Urothelium cell line (cell line): ENCODE measurements at regions not wholly inside any gene's neighbourhood (a gene's known extent, or its start where the extent isn't known, plus 50 kb on each side); places are given as distances from the start of the nearest gene placed in this dataset.
"Not testable (repeated sequence)": the region's sequence is repeated elsewhere in the genome, so short reads cannot be mapped to it uniquely, and the experiment has no call there.

ENCODE experiments used
- DNase-seq: peaks from one replicate; pipeline ENCODE4 v3.0.0; 2011; ENCODE audit warnings: low spot score, mixed read lengths
- FAIRE-seq: peaks from 2 replicates; lab custom pipeline; 2011; peaks lifted over from hg19 to GRCh38; lab: Jason Lieb, UNC

GRCh38 chr1:228887960-228888359 lies 152.7 kb downstream of the RHOU start:
- FAIRE-seq: no peak

GRCh38 chr1:228889289-228889688 lies 154.0 kb downstream of the RHOU start:
- DNase-seq: no peak
- no peak for FAIRE-seq

More at GRCh38 chr1:228887960-228888359, 152.7 kb downstream of the RHOU start:
- no peak for DNase-seq

GRCh38 chr1:228891272-228892034 lies 156.2 kb downstream of the RHOU start:
- FAIRE-seq (no peak), DNase-seq (no peak)

- FAIRE-seq: not testable (repeated sequence)
Observed at GRCh38 chr1:228892200-228892599, 156.9 kb downstream of the RHOU start.

GRCh38 chr1:228894442-228894989 lies 159.2 kb downstream of the RHOU start:
- FAIRE-seq (no peak), DNase-seq (no peak)

More at GRCh38 chr1:228892200-228892599, 156.9 kb downstream of the RHOU start:
- not testable (repeated sequence) for DNase-seq

- FAIRE-seq (no peak), DNase-seq (no peak)
Observed at GRCh38 chr1:228897901-228898300, 162.6 kb downstream of the RHOU start.

- FAIRE-seq: no peak
- DNase-seq: no peak
Observed at GRCh38 chr1:228898582-228898992, 163.3 kb downstream of the RHOU start.

GRCh38 chr1:228899421-228899956 lies 164.2 kb downstream of the RHOU start:
- no peak for FAIRE-seq
- no peak for DNase-seq

- no peak for DNase-seq
- FAIRE-seq: no peak
Observed at GRCh38 chr1:228900099-228900885, 165.0 kb downstream of the RHOU start.

GRCh38 chr1:228900886-228901392 lies 165.7 kb downstream of the RHOU start:
- DNase-seq (no peak), FAIRE-seq (no peak)

GRCh38 chr1:228901936-228902681 lies 166.8 kb downstream of the RHOU start:
- DNase-seq (no peak), FAIRE-seq (peak; percentile 27)

GRCh38 chr1:228902781-228903433 lies 167.6 kb downstream of the RHOU start:
- DNase-seq (peak; percentile 92), FAIRE-seq (no peak)

GRCh38 chr1:228903434-228904071 lies 168.3 kb downstream of the RHOU start:
- DNase-seq: peak; percentile 21
- FAIRE-seq: no peak

GRCh38 chr1:228904222-228904621 lies 168.9 kb downstream of the RHOU start:
- no peak for FAIRE-seq
- DNase-seq: no peak

- DNase-seq (no peak), FAIRE-seq (no peak)
Observed at GRCh38 chr1:228905701-228906101, 170.4 kb downstream of the RHOU start.

GRCh38 chr1:228906223-228906860 lies 171.1 kb downstream of the RHOU start:
- DNase-seq: no peak
- no peak for FAIRE-seq

- FAIRE-seq (no peak), DNase-seq (no peak)
Observed at GRCh38 chr1:228911225-228912210, 176.2 kb downstream of the RHOU start.
